ENCODE measurements at regions not wholly inside any gene's neighbourhood (a gene's known extent, or its start where the extent isn't known, plus 50 kb on each side); places are given as distances from the start of the nearest gene placed in this dataset.

DNA sequence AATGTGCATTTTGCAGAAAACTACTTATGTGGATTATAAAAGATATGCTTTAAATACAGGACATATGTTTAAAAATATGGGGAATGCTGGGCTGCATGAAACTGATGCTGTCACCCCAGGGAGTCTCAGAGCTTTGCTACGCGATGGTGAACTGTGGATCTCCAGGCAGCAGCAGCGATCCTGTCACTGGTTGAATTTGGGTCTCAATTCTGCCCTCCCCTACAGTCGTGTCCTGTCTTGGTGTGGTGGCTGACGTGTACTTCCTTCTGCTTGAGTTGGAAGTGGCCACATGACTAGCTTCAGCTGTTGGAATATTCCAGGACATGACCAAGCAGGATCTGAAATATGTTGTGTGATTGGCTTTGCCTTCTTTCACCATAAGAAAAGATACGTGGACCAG is 222.9 kb upstream of the AJAP1 start:
- H3K4me1 ChIP-seq (ENCODE audit: low read depth, poor library complexity, severe bottlenecking) = no peaks in the 10 kb centered on the region
- H3K36me3 ChIP-seq (ENCODE audit: insufficient read depth) = no peaks in the 10 kb centered on the region
- no peaks in the 10 kb centered on the region for H3K79me2 ChIP-seq (ENCODE audit: insufficient read depth, low read depth)
- H3K4me3 ChIP-seq (IDR thresholded peaks at IDR 0.05; ENCODE audit: insufficient read depth, low read depth, low read length) = no peak overlapping the region
- no peaks in the 10 kb centered on the region for H4K20me1 ChIP-seq (ENCODE audit: insufficient read depth)
- no peak overlapping the region for H2AFZ ChIP-seq (ENCODE audit: low read depth)
- TF ChIP-seq, protein P1, sequence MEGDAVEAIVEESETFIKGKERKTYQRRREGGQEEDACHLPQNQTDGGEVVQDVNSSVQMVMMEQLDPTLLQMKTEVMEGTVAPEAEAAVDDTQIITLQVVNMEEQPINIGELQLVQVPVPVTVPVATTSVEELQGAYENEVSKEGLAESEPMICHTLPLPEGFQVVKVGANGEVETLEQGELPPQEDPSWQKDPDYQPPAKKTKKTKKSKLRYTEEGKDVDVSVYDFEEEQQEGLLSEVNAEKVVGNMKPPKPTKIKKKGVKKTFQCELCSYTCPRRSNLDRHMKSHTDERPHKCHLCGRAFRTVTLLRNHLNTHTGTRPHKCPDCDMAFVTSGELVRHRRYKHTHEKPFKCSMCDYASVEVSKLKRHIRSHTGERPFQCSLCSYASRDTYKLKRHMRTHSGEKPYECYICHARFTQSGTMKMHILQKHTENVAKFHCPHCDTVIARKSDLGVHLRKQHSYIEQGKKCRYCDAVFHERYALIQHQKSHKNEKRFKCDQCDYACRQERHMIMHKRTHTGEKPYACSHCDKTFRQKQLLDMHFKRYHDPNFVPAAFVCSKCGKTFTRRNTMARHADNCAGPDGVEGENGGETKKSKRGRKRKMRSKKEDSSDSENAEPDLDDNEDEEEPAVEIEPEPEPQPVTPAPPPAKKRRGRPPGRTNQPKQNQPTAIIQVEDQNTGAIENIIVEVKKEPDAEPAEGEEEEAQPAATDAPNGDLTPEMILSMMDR (conservative IDR thresholded peaks at IDR 0.05; ENCODE audit: low read depth, low read length) = no peak
- no peak overlapping the region for H3K4me2 ChIP-seq
- no peaks in the 10 kb centered on the region; the same call in 1 of the 2 replicates for H3K27me3 ChIP-seq (ENCODE audit: insufficient read depth, low read depth)
- no peak overlapping the region for H3K9ac ChIP-seq
- H3K27ac ChIP-seq = no peak overlapping the region

DNA sequence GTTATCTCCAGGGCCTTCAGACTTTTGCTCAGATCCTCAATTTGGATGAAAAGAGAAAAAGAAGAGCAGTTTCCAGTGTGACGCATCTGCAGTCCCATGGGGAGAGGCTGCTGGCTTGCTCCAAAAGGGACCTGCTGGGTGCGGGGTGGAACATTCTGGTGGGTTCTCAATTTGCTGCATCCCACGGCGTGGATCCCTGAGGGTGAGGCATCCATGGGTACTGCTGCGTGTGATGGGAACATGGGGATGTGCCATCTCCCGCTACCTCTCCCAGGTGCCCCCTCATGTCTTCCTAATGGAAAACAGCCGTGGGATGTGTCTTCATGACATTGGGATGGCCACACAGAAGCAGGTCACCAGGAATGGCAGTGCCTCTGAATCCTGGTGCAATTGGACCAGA is 221.3 kb upstream of the AJAP1 start:
- H3K79me2 ChIP-seq (ENCODE audit: insufficient read depth, low read depth) = no peaks in the 10 kb centered on the region
- H3K36me3 ChIP-seq (ENCODE audit: insufficient read depth) = no peaks in the 10 kb centered on the region
- H3K4me2 ChIP-seq = no peak overlapping the region
- no peaks in the 10 kb centered on the region for H3K4me1 ChIP-seq (ENCODE audit: low read depth, poor library complexity, severe bottlenecking)
- no peak overlapping the region for H3K9ac ChIP-seq
- H4K20me1 ChIP-seq (ENCODE audit: insufficient read depth) = no peaks in the 10 kb centered on the region
- TF ChIP-seq, protein P1 (conservative IDR thresholded peaks at IDR 0.05; ENCODE audit: low read depth, low read length) = no peak
- no peak overlapping the region for H3K4me3 ChIP-seq (IDR thresholded peaks at IDR 0.05; ENCODE audit: insufficient read depth, low read depth, low read length)
- no peak overlapping the region for H3K27ac ChIP-seq
- H3K27me3 ChIP-seq (ENCODE audit: insufficient read depth, low read depth) = no peaks in the 10 kb centered on the region; the same call in 1 of the 2 replicates
- H2AFZ ChIP-seq (ENCODE audit: low read depth) = no peak overlapping the region

DNA sequence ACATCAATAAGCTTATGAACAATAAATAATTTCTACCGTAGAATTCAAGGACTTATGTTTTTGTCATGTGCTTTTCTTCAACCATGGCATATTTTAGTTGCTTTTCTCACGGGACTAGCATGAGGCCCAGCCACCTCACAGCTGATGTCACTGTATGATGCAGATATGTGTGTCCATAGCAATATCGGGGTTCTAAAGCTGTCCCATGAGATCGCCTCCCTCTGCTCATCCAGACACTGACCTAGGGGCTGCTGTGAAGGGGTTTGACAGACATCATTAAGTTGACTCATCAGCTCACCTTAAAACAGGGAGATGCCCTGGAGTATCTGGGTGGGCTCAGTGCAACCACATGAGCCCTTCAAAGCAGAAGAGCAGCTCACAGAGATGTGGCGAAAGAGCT is 210.3 kb upstream of the AJAP1 start:
- H4K20me1 ChIP-seq (ENCODE audit: insufficient read depth) = no peaks in the 10 kb centered on the region
- H3K4me3 ChIP-seq (IDR thresholded peaks at IDR 0.05; ENCODE audit: insufficient read depth, low read depth, low read length) = no peak overlapping the region
- no peak overlapping the region for H3K9ac ChIP-seq
- H3K27me3 ChIP-seq (ENCODE audit: insufficient read depth, low read depth) = peaks cover 14% of the 10 kb centered on the region; the same call in 1 of the 2 replicates
- TF ChIP-seq, protein P1 (conservative IDR thresholded peaks at IDR 0.05; ENCODE audit: low read depth, low read length) = no peak
- no peaks in the 10 kb centered on the region for H3K4me1 ChIP-seq (ENCODE audit: low read depth, poor library complexity, severe bottlenecking)
- no peaks in the 10 kb centered on the region for H3K36me3 ChIP-seq (ENCODE audit: insufficient read depth)
- no peaks in the 10 kb centered on the region for H3K79me2 ChIP-seq (ENCODE audit: insufficient read depth, low read depth)
- H3K27ac ChIP-seq = no peak overlapping the region
- no peak overlapping the region for H2AFZ ChIP-seq (ENCODE audit: low read depth)
- no peak overlapping the region for H3K4me2 ChIP-seq

DNA sequence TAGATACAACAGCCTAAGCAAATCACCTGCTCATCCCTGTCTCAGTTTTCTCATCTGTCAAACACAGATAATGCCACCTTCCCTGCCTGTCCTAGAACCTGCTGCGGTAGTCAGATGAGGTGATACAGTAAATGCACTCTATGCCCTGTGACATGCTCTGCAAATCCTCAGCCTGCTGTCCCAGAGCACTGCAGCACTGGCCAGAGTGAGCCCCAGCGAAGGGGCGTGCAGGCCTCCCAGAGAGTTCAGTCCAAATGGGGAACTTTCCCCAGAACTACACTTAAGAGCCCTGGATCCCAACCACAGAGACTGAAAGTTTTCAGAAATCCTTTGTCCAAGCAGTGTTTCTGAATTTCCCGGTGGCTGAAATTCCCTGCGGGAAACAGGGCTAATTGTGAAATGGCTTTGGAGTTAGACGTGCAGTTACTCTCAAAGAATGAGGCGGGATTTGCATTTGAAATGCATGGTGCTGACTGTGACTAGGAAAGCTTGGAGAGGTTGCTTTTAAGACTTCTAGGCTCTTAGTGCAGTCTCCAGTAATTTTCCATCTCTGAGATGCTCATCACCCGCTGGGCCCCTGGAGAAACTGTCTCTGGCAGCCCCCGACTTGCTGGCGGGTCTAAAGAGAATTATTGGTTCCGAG is 206.5 kb upstream of the AJAP1 start:
- Histone ChIP-seq H3K27ac (no peak overlapping the region), H3K4me2 (no peak overlapping the region), H3K36me3 (ENCODE audit: insufficient read depth) (no peaks in the 10 kb centered on the region), H3K79me2 (ENCODE audit: insufficient read depth, low read depth) (no peaks in the 10 kb centered on the region), H3K4me3 (IDR thresholded peaks at IDR 0.05; ENCODE audit: insufficient read depth, low read depth, low read length) (no peak overlapping the region), H4K20me1 (ENCODE audit: insufficient read depth) (no peaks in the 10 kb centered on the region), H3K4me1 (ENCODE audit: low read depth, poor library complexity, severe bottlenecking) (no peaks in the 10 kb centered on the region), H3K27me3 (ENCODE audit: insufficient read depth, low read depth) (no peaks in the 10 kb centered on the region), H3K9ac (no peak overlapping the region), H2AFZ (ENCODE audit: low read depth) (no peak overlapping the region)
- TF ChIP-seq, protein P1 (conservative IDR thresholded peaks at IDR 0.05; ENCODE audit: low read depth, low read length) = no peak
